PC-3 (cell line): ENCODE measurements at regions not wholly inside any gene's neighbourhood (a gene's known extent, or its start where the extent isn't known, plus 50 kb on each side); places are given as distances from the start of the nearest gene placed in this dataset.

Experiments
- CTCF ChIP-seq: fragments of 300-600 bp; sonication (generic); conservative IDR thresholded peaks from 2 replicates; pipeline ENCODE4 v1.5.1; 2017; ENCODE audit warnings: antibody characterized with exemption, low read depth, mild to moderate bottlenecking, low read length
- EZH2 ChIP-seq: fragments of 300-600 bp; sonication (generic); IDR thresholded peaks from one replicate; pipeline ENCODE4 v1.6.1; 2017; ENCODE audit warnings: antibody characterized with exemption, mild to moderate bottlenecking, low read length; ENCODE audit not compliant: unreplicated experiment
- EZH2phosphoT487 ChIP-seq: fragments of 300-600 bp; sonication (generic); IDR thresholded peaks from 2 replicates; pipeline ENCODE4 v1.6.1; 2018; ENCODE audit warnings: mild to moderate bottlenecking, antibody characterized with exemption, low read length, borderline replicate concordance

- TF ChIP-seq CTCF: no peak
- no peak for TF ChIP-seq EZH2
- TF ChIP-seq EZH2phosphoT487: no peak
Measured at GRCh38 chr14:98170575-98170974, 1101.4 kb downstream of the BCL11B start.
